Epithelial cell of esophagus (primary cell): ENCODE measurements at regions not wholly inside any gene's neighbourhood (a gene's known extent, or its start where the extent isn't known, plus 50 kb on each side); places are given as distances from the start of the nearest gene placed in this dataset.

Source experiments
- DNase-seq: peaks from one replicate; pipeline ENCODE4 v3.0.0; 2010; ENCODE audit warnings: low read depth
- H3K4me3 ChIP-seq: 2 replicates; pipeline ENCODE4 v1.5.1; 2011; ENCODE audit warnings: mild to moderate bottlenecking, low read length, control low read depth
- CTCF ChIP-seq: IDR thresholded peaks from 2 replicates; pipeline ENCODE4 v1.5.1; 2011; ENCODE audit warnings: low read depth, mild to moderate bottlenecking, low read length, control low read depth, inconsistent platforms; ENCODE audit not compliant: insufficient read depth; ENCODE audit errors: missing control alignments

- no peak overlapping the region for H3K4me3 ChIP-seq
- TF ChIP-seq CTCF, result no peak
- no peak for DNase-seq
Measured at GRCh38 chr4:84091266-84091665, 407.8 kb downstream of the NKX6-1 start.

GRCh38 chr4:84089652-84090437, 409.2 kb downstream of the NKX6-1 start:
- no peak for DNase-seq
- TF ChIP-seq CTCF, result no peak
- H3K4me3 ChIP-seq, result no peak overlapping the region

GRCh38 chr4:84085986-84086385, 413.1 kb downstream of the NKX6-1 start:
- H3K4me3 ChIP-seq, result no peak overlapping the region
- no peak for TF ChIP-seq CTCF
- DNase-seq, result no peak

GRCh38 chr4:84070289-84070688, 428.8 kb downstream of the NKX6-1 start:
- no peak for DNase-seq
- no peak overlapping the region for H3K4me3 ChIP-seq
- no peak for TF ChIP-seq CTCF

- H3K4me3 ChIP-seq, result no peak overlapping the region
- no peak for TF ChIP-seq CTCF
- no peak for DNase-seq
Measured at GRCh38 chr4:84063619-84064018, 435.5 kb downstream of the NKX6-1 start.

- DNase-seq, result no peak
- no peak for TF ChIP-seq CTCF
- no peak overlapping the region for H3K4me3 ChIP-seq
Measured at GRCh38 chr4:84058201-84058600, 440.9 kb downstream of the NKX6-1 start.

- no peak for DNase-seq
- no peak overlapping the region for H3K4me3 ChIP-seq
- no peak for TF ChIP-seq CTCF
Measured at GRCh38 chr4:84051639-84052038, 447.5 kb downstream of the NKX6-1 start.
